ENCODE measurements at regions not wholly inside any gene's neighbourhood (a gene's known extent, or its start where the extent isn't known, plus 50 kb on each side); places are given as distances from the start of the nearest gene placed in this dataset.

- DNase-seq, result peak; percentile 8
Observed at GRCh38 chr13:81726037-81726726, 1385.3 kb upstream of the SPRY2 start.

- DNase-seq, result no peak
Observed at GRCh38 chr13:81722456-81722855, 1381.5 kb upstream of the SPRY2 start.

GRCh38 chr13:81721400-81721799, 1380.5 kb upstream of the SPRY2 start:
- no peak for DNase-seq

- no peak for DNase-seq
Observed at GRCh38 chr13:81714513-81714912, 1373.6 kb upstream of the SPRY2 start.

GRCh38 chr13:81713201-81713600, 1372.3 kb upstream of the SPRY2 start:
- no peak for DNase-seq

GRCh38 chr13:81697826-81698225, 1356.9 kb upstream of the SPRY2 start:
- DNase-seq, result no peak

- no peak for DNase-seq
Observed at GRCh38 chr13:81686877-81687276, 1346.0 kb upstream of the SPRY2 start.

- DNase-seq, result no peak
Observed at GRCh38 chr13:81683521-81683920, 1342.6 kb upstream of the SPRY2 start.

GRCh38 chr13:81682081-81682630, 1341.2 kb upstream of the SPRY2 start:
- DNase-seq, result no peak

GRCh38 chr13:81677857-81678256, 1336.9 kb upstream of the SPRY2 start:
- DNase-seq, result no peak

GRCh38 chr13:81676008-81676407, 1335.1 kb upstream of the SPRY2 start:
- DNase-seq, result no peak

GRCh38 chr13:81671064-81671463, 1330.1 kb upstream of the SPRY2 start:
- DNase-seq, result no peak

GRCh38 chr13:81670048-81670447, 1329.1 kb upstream of the SPRY2 start:
- DNase-seq, result no peak

- no peak for DNase-seq
Observed at GRCh38 chr13:81664872-81665271, 1323.9 kb upstream of the SPRY2 start.

GRCh38 chr13:81659984-81660383, 1319.1 kb upstream of the SPRY2 start:
- DNase-seq, result no peak

GRCh38 chr13:81658598-81659370, 1317.9 kb upstream of the SPRY2 start:
- no peak for DNase-seq

GRCh38 chr13:81639984-81640582, 1299.2 kb upstream of the SPRY2 start:
- no peak for DNase-seq

GRCh38 chr13:81637457-81637856, 1296.5 kb upstream of the SPRY2 start:
- no peak for DNase-seq

- DNase-seq, result no peak
Observed at GRCh38 chr13:81636120-81636519, 1295.2 kb upstream of the SPRY2 start.

- no peak for DNase-seq
Observed at GRCh38 chr13:81615031-81615430, 1274.1 kb upstream of the SPRY2 start.

- no peak for DNase-seq
Observed at GRCh38 chr13:81610644-81611043, 1269.7 kb upstream of the SPRY2 start.

- DNase-seq, result no peak
Observed at GRCh38 chr13:81609335-81609734, 1268.4 kb upstream of the SPRY2 start.

- DNase-seq, result no peak
Observed at GRCh38 chr13:81606074-81606473, 1265.1 kb upstream of the SPRY2 start.

GRCh38 chr13:81602241-81602640, 1261.3 kb upstream of the SPRY2 start:
- no peak for DNase-seq

All from activated naive CD4-positive, alpha-beta T cell treated with anti-CD3 and anti-CD28 coated beads, Interleukin-2, amount 50 U/mL, for 16 hours (primary cell).